ENCODE measurements at regions not wholly inside any gene's neighbourhood (a gene's known extent, or its start where the extent isn't known, plus 50 kb on each side); places are given as distances from the start of the nearest gene placed in this dataset.

DNA sequence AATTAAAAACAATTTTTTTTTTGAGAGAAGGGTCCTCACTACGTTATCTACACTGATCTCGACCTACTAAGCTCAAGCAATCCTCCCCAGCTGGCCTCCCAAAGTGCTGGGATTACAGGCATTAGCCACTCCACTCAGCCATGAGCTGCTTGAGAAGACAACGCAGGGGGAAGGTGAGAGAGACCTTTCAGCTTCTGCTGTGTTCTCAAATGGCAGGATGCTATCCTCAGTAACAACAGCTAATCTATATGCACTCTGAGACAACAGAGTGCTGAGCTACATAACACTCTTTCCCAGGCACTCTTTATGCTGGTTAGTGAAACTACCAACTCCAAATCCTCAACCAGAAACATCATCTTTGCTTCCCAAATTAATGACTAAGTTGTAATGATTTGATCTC lies 526.1 kb downstream of the CCER1 start:
- no peak for TF ChIP-seq POLR2A (IDR thresholded peaks at IDR 0.05)
- TF ChIP-seq POLR2AphosphoS5 (IDR thresholded peaks at IDR 0.05), result no peak
